ENCODE measurements at regions not wholly inside any gene's neighbourhood (a gene's known extent, or its start where the extent isn't known, plus 50 kb on each side); places are given as distances from the start of the nearest gene placed in this dataset.

DNA sequence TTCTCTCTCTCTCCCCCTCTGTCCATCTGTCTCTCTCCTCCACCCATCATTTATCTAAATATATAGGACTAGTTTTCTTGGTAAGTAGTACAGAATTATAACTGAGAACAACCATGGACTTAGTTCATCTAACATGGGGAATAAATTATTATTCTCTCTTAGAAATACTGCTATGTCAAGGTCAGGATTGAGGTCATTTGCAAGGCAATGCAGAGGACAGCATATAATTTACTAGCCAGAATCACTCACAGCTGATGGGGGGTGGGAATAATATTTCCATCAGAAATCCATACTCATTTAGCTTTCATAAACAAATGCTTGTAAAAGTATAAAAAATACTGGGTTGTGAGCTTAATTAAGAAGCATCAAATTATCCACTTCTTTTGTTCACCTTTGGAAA lies 553.9 kb upstream of the POU3F2 start:
- no peak for DNase-seq (ENCODE audit: low read depth in 1 of 2, low spot score in 1 of 2)

DNA sequence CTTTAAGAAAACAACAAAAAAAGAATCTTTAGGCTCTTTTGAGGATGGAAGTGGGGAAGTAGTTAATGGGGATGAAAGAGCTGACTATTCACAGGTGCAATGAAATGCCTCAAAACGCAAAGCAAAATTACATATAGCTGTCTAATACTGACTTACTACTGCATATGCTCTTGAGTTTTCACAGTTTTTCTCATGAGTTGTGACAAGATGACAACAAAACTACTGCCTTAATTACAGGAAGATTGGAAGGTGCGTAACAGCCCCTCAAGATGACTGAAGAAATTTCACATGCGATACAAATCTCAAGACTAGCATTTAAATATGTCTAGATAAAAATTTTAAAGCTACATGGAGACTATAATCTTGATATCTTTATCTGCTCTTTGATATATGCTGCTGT lies 547.8 kb upstream of the POU3F2 start:
- no peak for DNase-seq (ENCODE audit: low read depth in 1 of 2, low spot score in 1 of 2)

DNA sequence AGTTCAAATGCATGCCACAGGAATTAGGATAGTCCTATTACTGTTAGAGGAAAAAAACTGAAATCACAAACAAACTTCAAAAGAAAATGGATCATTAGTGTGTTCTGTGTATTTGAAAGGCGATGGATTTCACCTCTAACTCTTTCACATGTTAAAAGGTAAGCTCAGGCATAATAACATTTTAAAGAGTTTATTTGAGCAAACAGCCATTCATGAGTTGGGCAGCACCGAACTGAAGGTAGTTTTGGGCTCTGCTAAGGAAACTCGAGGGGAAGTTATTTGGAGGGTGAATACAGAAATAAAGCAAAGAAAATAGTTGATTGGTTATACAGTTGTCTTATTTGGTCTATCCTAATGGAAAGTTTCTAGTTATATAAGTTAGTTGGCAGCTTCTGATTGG lies 546.5 kb upstream of the POU3F2 start:
- DNase-seq (ENCODE audit: low read depth in 1 of 2, low spot score in 1 of 2): no peak

DNA sequence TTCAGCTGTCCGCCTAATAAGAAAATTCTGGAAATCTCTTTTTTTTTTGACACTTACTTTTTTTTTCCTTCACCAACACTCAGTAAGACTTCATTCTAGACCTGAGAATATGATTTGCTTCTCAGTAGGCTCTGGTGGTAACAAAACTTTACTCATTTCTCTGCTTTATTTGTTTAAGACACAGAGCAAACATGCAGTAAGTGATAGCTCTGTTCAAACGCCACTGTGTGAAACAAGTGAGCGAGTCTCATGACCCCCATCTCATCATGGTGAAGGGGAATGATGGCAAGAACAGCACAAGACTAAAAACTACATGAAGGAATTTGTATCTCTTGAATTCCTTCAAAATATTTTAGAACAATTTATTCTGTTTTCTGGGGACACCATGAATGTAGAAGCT lies 541.6 kb upstream of the POU3F2 start:
- DNase-seq (ENCODE audit: low read depth in 1 of 2, low spot score in 1 of 2): no peak

DNA sequence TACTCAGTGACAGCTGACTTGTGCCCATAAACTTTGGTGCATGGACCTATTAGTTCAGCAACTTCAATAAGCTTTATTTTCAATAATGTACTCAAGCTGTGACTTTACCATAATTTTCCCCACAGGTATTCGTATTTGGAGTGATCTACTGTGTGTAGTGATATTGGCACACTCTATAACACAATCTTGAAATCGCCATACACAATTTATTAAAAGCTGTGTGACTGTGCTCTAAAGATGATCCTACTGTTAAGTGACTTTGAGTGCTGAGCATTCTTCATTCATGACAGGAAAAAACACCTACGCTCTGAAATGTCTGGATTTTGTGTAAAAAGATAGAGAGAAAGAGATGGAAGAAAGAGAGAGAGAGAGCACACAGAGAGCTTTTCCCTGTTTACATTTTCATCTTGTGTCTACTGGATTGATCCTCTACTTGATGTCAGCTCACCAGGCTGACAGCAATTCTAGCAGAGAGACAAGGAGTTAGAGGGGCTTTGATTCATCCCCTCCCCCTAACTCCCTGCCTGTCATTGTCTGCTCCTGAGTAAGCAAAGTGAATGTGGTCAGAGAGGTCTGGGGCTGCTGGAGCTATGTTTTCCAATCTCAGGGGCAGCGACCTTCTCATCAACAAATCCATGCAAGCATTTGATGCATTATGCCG lies 538.7 kb upstream of the POU3F2 start:
- no peak for DNase-seq (ENCODE audit: low read depth in 1 of 2, low spot score in 1 of 2)

DNA sequence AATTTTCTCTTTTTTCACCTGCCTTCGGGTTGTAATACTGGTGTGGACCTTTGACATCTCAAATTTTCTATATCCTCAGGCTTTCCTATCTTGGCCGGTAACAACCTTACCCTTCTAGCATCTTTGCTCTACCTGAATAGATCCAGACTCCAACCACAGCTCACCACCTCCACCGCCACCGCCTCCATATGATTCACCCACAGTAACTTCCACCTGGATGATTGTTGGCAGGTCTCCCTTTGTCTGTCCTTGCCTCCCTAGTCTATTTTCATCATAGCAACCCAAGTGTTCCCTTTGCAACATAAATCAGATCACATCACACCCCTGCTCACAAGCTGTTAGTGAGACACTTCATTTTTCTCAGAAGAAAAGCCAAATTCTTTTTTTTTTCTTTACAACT lies 525.8 kb upstream of the POU3F2 start:
- no peak for DNase-seq (ENCODE audit: low read depth in 1 of 2, low spot score in 1 of 2)

DNA sequence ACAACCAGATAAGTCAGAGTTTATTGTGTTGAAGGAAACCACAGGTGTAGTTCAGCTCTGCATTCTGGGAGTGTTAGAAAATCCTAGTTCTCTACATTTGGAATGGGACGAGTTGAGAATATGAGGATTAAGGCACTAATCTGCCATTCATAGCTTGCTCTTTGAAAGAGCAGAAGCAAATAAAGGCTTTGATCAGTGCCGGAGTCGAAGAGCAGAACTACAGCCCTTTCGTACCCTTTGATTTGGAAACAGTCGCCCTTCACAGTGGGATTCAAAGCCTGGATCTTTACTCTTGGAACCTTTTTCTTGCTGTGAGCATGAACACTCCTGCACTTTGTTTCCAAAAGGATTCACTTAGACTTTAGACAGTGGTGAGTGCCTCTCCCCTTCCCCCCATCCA lies 523.9 kb upstream of the POU3F2 start:
- DNase-seq (ENCODE audit: low read depth in 1 of 2, low spot score in 1 of 2): no peak

DNA sequence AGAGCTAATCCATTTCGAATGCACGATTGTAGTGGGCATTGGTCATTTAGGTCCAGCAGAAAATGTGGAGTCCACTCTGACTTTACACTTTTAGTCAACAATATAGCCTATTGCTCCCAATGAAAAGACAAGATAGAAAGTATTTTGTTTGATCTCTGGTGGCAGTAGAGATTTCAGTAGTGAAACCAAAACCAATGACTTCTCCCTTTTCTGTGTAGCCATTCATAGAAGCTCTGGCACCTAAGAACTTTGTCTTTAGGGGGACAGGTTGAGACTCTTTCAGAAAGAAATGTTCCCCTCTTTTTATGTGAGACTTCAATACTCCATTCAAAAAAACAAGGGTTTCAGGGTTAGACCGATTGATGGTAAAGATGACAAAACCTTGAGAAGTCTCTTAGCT lies 510.8 kb upstream of the POU3F2 start:
- DNase-seq (ENCODE audit: low read depth in 1 of 2, low spot score in 1 of 2): no peak

DNA sequence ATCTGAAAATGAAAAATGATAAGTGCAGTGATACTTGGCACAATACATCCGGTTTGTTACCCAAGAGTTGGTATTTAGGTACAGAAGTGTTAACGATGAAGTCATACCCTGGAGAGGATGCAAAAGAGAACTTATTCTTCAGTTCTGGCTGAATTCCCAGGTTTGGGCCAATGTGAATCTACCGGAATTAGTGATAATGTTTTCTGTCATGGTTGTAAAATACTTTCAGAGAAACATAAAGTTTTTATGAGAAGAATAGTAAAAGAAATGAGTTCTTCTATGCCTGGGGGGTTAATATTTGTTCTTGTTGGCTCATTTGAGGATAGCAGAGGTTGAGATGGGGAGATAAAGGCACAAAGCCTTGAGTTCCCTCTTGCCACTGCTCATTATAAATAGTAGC lies 509.9 kb upstream of the POU3F2 start:
- no peak for DNase-seq (ENCODE audit: low read depth in 1 of 2, low spot score in 1 of 2)

DNA sequence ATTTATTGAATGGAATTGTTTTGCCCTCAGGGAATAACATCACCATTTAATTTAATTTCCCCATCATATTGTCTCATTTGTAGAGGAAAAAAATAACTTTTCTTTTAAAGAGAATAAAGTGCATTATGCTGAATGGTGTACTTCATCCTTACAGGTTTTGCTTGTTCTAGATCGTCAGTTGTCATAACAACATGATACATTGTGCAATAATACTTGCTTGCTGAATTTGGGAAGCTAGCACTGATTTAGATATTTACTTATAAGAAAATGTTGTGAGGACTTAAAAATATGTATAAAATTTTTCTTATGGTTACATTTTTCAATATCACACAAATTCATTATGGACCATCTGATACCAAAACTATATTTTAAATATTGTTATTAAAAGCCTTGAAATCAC lies 509.0 kb upstream of the POU3F2 start:
- DNase-seq (ENCODE audit: low read depth in 1 of 2, low spot score in 1 of 2): no peak

DNA sequence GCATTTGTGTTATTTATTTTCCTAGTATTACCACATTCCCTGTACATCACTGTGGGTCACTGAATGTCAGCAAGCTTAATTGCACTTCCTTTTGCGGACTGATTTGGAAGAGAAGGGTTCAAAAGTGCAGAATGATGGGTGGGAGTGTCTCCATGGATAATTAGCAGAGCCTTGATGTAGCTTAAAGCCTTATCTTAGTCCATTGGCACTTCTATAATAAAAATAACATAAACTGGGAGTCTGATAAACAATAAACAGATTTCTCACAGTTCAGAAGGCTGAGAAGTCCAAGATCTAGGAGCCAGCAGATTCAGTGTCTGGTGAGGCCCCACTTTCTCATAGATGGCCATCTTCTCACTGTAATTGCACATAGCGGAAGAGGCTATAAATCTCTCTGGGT lies 501.1 kb upstream of the POU3F2 start:
- DNase-seq (ENCODE audit: low read depth in 1 of 2, low spot score in 1 of 2): no peak

DNA sequence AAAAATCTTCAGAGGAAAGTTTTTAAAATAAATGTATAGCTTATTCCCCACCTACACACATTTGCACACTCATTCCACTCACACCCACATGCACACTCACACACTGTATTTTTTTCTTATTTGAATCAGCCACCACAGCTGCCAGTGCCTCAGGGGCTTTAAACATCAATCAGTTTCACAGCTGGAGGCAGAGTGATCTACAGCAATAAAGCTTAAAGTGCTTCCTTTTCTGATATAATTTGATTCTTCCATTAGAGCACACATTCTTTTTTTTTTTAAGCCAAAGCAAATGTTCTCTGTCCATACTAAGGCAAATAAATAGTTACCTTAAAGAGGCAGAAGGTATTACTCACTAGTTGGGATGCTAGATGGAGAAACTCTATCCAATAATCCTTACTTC lies 498.8 kb upstream of the POU3F2 start:
- DNase-seq (ENCODE audit: low read depth in 1 of 2, low spot score in 1 of 2): no peak

DNA sequence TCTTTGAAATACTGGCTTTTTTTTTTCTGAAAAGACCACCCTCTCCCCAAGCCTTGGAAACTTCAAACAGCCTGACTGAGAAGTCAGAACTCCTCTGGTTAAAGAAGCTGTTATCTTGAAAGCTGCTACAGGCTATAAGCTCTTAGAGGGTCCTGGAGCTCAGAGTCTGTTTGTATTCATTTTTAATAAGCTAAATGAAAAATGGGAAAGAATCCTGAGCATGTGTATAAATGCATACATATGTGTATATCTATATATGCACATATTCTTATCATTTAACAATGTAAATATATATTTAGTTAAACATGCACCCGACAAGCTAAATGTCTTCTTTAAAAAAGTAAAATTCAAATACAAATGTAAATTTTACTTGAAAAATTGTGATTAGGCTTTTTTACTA lies 494.9 kb upstream of the POU3F2 start:
- DNase-seq (ENCODE audit: low read depth in 1 of 2, low spot score in 1 of 2): no peak

DNA sequence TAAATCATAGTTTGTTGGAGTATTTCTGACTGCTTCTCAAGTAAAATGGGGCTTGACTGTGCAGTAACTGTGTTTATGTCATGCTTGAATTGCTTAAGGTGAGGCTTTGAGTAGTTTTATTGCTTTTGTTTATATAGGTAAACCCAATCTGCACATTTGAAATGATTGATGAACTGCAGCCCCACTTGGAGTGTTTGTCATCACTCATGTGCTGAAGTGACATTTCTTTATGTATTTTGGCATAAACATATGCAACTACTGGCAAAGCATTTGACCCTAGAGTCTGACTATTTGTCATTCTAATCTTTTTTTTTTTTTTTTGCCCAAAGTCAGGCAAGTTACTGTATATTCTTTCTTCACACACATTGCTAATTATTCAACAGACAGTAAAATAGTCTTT lies 491.4 kb upstream of the POU3F2 start:
- DNase-seq (ENCODE audit: low read depth in 1 of 2, low spot score in 1 of 2): no peak

DNA sequence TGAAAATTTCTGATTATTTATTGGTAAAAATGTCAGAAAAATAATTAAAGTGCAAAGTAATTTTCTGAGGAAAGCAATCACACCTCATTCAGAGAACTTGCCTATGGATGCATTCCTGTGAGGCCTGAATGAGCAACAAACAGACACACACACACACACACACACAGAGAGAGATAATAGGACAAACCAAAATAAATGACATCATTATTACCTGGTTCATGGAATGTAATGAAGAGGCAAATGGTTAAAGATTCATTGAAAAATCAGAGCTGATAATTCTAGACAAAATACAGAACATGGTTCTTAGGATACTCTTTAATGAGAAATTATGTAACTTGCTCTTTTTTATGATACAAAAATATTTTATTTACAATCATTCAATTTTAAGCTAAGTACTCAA lies 490.6 kb upstream of the POU3F2 start:
- no peak for DNase-seq (ENCODE audit: low read depth in 1 of 2, low spot score in 1 of 2)

DNA sequence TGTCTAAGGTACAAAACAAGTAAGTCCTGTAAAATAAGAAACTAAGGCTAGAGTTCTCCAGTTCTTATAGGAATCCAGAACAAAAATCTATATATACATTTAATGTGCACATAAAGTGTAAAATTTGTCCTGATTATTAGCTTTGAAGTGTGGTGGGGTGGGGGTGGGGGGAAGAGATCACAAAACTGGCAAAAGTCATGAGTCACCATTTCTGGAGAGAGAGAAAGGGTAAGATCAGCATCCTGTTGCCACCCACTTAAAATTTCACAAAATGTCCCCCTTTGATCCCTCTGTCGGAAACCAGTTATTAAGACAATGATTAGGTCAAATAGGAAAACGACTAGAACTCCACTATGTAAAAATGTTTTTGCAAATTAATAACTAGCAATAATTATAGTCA lies 482.0 kb upstream of the POU3F2 start:
- DNase-seq (ENCODE audit: low read depth in 1 of 2, low spot score in 1 of 2): no peak

DNA sequence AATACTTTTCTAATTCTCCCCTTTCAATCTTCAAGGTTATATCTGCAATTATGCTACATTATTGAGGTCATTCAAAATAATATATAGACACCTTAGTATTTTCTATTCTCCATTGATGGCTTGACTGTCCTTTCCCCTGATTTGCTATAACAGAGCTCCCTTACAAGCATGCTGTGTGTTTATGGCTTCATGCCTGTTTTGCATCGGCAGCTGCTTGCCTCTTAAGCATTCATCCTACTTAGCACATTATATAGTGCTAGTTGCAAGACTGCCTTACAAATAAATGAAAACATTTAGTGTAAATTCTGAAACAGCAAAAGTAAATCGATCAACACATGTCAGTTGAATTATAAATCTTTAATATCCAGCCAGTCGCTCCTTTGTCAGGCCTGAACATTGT lies 476.2 kb upstream of the POU3F2 start:
- DNase-seq (ENCODE audit: low read depth in 1 of 2, low spot score in 1 of 2): no peak

DNA sequence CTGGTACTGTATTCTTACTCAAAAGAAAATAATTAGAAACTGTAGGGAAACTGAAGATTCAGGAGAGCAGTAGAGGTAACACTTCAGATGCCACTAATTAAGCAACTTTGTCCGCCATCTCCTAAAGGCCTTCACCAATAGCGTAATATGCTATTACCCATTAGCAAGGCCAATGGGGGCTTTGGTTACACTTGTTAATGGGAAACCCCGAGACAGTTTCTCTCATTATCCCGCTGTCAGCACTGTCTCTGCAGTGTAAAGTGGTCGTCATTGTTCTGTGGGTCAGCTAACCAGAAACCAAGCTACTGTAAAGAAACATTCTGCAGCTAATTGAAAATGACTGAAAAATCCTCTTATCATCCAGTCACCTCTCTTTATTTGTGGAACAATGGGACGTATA lies 468.0 kb upstream of the POU3F2 start:
- DNase-seq (ENCODE audit: low read depth in 1 of 2, low spot score in 1 of 2): no peak

DNA sequence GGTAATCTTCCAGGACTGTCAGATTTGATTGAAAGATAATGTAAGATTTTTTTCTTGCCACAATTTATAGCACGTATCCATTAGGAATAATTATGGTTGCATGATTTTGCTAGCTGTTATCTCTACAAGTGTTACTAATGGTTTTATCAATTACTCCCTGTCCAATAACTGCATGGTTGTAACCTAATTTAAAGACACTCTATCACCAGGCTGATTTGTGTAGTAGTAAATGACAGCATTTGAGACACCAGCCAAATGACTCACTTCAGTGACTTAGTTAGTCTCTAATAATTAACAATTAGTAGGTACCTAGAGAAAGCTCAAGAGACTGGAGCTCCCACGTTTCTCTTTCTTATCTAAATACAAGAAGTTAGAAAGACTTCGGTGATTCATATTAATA lies 453.8 kb upstream of the POU3F2 start:
- no peak for DNase-seq (ENCODE audit: low read depth in 1 of 2, low spot score in 1 of 2)

DNA sequence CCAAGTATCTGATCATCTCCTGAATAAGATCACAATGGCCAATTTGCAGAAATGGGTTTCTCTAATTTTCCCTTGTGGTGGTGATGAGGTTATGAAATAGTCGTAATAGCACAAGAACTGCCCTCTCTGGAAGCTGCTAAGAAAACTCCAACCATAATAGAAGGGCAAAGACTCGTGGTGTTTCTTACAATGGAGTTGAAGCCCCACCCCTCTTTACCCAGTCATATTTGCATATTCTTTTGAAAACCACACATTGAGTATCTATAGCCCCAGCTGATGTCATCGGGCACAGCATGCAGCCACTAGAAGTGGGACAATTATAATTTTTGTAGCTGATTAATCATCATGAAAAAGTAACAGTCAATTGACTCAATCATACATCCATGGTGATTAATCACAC lies 452.1 kb upstream of the POU3F2 start:
- DNase-seq (ENCODE audit: low read depth in 1 of 2, low spot score in 1 of 2): no peak

DNA sequence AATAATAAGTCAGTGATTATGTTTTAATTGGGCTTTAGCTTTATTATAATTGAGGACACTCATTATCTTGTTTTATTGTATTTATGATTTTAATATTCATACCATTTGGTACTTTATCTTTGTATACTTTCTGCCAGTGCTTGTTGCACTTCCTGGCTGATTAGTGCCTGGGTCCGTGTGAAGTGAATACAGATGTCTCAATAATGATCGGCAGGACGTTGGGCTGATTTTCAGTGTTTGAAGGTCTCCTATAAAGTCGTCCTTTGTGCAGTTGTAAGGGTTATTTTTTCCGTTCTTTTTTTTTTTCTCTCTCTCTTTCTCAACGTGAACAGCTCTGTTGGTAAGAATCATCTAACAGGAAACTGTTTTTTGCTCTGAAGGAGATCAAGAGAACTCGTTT lies 450.0 kb upstream of the POU3F2 start:
- no peak for DNase-seq (ENCODE audit: low read depth in 1 of 2, low spot score in 1 of 2)

DNA sequence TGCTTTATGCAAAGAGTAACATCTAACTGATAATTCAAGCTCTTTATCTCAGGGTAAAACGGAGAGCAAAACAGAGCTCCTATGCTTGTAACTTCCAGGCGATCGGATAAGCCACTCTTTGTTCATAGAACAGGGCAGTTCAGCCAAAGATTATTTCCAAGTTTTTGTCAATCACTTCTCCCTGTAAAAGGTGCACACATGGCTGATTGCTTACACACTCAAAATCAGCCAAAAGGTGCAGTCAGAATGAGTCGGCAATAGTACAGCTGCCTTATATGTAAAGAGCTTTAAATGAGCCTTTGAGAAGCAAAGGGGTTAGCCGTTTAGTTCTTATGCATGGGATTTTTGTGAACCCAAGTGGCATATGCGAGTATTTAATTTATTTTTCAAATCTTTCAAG lies 449.6 kb upstream of the POU3F2 start:
- DNase-seq (ENCODE audit: low read depth in 1 of 2, low spot score in 1 of 2): no peak

DNA sequence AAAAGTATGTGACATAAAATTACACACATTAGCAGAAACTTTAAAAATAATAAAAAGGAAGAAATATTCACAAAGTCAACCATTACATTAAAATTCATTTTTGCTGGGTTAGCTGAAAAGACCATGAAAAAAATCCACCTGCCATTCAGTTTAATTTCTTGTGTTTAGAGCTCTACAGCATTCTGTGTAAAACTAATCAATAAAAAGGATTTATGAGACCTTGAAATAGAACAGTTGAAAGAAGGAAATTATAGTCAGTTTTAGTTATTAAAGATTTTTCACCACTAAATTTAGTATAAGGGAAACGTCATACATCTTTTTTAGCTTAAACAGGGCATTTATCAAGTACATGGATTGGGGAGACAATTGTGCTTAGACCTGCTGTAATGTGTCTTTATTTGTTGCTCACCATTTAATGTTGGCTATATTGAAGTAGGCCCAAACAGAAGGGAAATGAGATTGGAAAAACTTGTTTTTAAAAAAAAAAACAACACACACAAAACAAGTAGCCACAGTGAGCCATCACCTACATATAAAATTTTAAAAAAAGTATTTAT lies 438.7 kb upstream of the POU3F2 start:
- DNase-seq (ENCODE audit: low read depth in 1 of 2, low spot score in 1 of 2): no peak

DNA sequence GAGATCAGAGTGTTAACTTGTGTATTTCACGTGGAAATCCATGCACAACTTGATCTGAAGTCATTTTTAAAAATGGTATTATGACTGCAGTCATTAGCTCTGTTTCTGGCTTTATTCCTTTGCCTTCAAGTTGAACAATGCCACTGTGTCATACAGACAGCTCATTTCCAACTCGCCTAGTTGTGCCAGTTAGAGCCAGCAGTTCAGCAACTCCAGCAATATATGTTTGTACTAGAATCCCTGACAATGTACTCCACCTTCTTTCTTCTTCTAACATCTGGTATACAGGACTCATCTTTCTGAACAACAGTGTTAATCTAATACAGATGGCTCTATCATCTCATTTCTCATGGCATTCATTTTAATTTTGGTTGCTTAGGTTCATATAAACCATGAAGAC lies 418.3 kb upstream of the POU3F2 start:
- DNase-seq (ENCODE audit: low read depth in 1 of 2, low spot score in 1 of 2): no peak
